Activated naive CD4-positive, alpha-beta T cell treated with anti-CD3 and anti-CD28 coated beads, Interleukin-2, amount 50 U/mL, for 24 hours (primary cell): ENCODE measurements at regions not wholly inside any gene's neighbourhood (a gene's known extent, or its start where the extent isn't known, plus 50 kb on each side); places are given as distances from the start of the nearest gene placed in this dataset.
"Not testable (repeated sequence)": the region's sequence is repeated elsewhere in the genome, so short reads cannot be mapped to it uniquely, and the experiment has no call there.

Source experiments
- H3K27ac Mint-ChIP-seq: one replicate; pipeline ENCODE4 v1.8.0; 2021; ENCODE audit warnings: mild to moderate bottlenecking, mixed read lengths
- H3K27me3 Mint-ChIP-seq: one replicate; pipeline ENCODE4 v1.8.0; 2021; ENCODE audit warnings: mixed read lengths
- H3K36me3 Mint-ChIP-seq: one replicate; pipeline ENCODE4 v1.8.0; 2021; ENCODE audit warnings: mixed read lengths
- H3K4me1 Mint-ChIP-seq: one replicate; pipeline ENCODE4 v1.8.0; 2021; ENCODE audit warnings: mixed read lengths
- H3K4me3 Mint-ChIP-seq: one replicate; pipeline ENCODE4 v1.8.0; 2021; ENCODE audit warnings: mild to moderate bottlenecking, mixed read lengths
- H3K9me3 Mint-ChIP-seq: one replicate; pipeline ENCODE4 v1.8.0; 2021; ENCODE audit warnings: mixed read lengths

DNA sequence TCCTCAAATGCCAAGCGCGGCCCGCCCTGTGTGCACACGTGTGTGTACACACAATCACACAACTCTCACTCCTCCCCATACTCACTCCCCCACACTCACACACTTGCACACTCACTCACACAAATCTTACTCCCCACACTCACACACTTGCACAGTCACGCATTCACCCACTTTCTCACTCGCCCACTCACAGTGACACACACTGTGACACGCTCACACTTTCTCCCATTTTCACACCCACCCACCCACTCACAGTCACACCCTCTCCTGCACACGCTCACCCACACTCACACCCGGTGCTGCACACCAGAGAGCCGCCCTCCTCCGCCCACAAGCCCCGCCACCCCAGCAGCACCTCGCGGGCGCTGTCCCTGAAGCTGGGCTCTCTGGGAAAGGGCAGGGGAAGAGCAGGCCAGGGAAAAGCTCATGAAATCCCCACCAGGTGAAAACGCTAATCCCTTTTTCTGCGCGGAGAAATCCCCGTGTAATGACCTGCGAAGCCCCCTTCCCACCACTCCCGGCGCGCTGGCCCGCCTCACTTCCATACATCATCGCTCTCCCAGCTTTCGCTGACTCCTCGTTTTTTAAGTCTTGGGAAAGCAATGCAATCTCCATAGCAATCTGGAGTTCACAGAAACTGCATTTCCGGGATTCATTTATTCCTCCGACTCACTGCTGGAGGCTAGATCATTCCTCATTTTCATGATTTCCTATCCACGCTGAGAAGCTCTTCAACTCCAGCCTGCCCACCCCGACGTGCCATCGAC is 211.6 kb upstream of the LRRC61 start:
- not testable (repeated sequence) for H3K36me3 Mint-ChIP-seq, H3K4me3 Mint-ChIP-seq

DNA sequence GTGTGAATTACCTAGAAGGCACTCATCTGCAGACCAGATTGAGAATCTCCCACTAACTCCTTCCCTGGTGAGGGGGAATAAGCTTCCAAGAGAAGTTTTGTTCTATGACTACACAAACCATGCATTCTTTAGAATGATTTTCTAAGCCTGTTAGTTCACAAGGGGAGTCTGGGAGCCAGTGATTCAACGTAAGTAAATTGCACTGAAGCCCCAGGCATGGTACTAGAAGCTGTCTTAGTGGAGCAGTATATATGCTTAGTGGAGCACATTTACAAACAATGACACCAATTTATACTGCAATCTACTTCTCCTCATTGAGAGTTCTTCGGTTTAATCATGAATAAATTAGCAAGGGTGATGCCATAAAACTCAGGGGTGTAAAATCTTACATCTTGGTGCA is 209.9 kb upstream of the LRRC61 start:
- not testable (repeated sequence) for H3K36me3 Mint-ChIP-seq, H3K27me3 Mint-ChIP-seq, H3K4me1 Mint-ChIP-seq, H3K9me3 Mint-ChIP-seq, H3K27ac Mint-ChIP-seq, H3K4me3 Mint-ChIP-seq

More for the DNA sequence above, 211.6 kb upstream of the LRRC61 start:
- H3K27ac Mint-ChIP-seq, H3K27me3 Mint-ChIP-seq, H3K9me3 Mint-ChIP-seq, H3K4me1 Mint-ChIP-seq: not testable (repeated sequence)

DNA sequence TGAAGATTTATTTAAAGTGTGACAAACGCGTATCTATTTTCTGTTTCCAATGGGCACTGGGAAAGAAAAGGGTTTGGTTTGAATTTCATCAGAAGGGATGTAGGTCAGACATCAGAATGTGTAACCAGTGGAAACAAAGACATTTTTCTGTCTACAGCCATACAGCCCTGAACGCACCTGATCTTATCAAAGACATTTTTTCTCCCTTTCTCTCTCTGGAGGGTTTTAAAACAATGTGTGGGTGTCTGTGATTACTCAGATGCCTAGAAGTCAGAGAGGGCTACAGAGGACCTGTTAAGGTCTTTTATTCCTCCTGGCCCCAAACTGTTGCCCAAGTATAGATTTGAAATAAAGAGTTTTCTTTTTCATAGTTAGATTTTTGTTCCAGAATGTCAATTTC is 208.6 kb upstream of the LRRC61 start:
- not testable (repeated sequence) for H3K4me1 Mint-ChIP-seq, H3K27me3 Mint-ChIP-seq, H3K9me3 Mint-ChIP-seq, H3K27ac Mint-ChIP-seq, H3K4me3 Mint-ChIP-seq, H3K36me3 Mint-ChIP-seq

DNA sequence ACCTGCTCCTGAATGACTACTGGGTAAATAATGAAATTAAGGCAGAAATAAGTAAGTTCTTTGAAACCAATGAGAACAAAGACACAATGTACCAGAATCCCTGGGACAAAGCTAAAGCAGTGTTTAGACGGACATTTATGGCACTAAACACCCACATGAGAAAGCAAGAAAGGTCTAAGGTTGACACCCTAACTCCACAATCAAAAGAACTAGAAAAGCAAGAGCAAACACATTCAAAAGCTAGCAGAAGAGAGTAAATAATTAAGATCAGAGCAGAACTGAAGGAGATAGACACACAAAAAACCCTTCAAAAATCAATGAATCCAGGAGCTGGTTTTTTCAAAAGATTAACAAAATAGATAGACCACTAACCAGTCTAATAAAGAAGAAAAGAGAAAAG is 203.2 kb upstream of the LRRC61 start:
- H3K4me1 Mint-ChIP-seq, result not testable (repeated sequence)

DNA sequence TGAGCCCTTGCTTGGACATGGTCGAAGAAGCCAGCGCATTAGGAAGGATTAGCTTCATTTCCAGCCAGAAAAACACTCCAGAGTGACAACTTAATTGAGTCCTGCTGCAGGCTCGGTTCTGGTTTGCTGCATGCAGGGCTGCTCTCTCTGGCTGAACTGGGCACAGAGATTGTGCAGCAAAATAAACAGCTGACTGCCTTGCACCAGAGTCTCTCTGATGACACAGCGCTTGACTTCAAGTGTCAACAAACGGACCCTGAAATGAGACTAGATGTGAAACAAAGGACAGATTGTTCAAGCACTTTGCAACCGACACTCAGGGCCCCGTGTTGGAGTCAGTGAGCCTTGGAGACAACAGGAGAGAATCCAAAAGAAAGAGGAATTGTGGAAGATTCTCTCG is 197.3 kb upstream of the LRRC61 start:
- H3K4me1 Mint-ChIP-seq, H3K4me3 Mint-ChIP-seq, H3K36me3 Mint-ChIP-seq, H3K27ac Mint-ChIP-seq, H3K9me3 Mint-ChIP-seq, H3K27me3 Mint-ChIP-seq: not testable (repeated sequence)

More for the DNA sequence above, 203.2 kb upstream of the LRRC61 start:
- H3K36me3 Mint-ChIP-seq, H3K4me3 Mint-ChIP-seq, H3K27ac Mint-ChIP-seq, H3K9me3 Mint-ChIP-seq, H3K27me3 Mint-ChIP-seq: not testable (repeated sequence)

DNA sequence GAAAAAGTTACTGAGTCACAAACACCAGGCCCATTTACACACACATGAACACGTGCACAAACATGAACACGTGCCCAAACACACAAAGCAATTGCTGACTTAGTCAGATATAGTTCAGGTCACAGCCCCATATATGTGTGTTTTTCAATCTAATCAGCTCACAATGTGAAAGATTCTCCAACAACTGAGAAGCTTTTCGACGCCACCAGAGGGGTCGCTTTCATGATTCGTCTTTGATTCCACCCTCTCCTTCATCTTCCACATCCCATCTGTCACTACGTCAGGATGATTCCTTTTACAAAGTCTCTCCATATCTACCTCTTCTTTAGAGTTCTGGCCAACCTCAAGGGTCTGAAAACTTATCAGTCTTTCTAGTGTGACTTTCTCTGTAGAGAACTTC is 188.7 kb upstream of the LRRC61 start:
- H3K27me3 Mint-ChIP-seq, H3K9me3 Mint-ChIP-seq, H3K27ac Mint-ChIP-seq, H3K36me3 Mint-ChIP-seq, H3K4me3 Mint-ChIP-seq, H3K4me1 Mint-ChIP-seq: not testable (repeated sequence)

DNA sequence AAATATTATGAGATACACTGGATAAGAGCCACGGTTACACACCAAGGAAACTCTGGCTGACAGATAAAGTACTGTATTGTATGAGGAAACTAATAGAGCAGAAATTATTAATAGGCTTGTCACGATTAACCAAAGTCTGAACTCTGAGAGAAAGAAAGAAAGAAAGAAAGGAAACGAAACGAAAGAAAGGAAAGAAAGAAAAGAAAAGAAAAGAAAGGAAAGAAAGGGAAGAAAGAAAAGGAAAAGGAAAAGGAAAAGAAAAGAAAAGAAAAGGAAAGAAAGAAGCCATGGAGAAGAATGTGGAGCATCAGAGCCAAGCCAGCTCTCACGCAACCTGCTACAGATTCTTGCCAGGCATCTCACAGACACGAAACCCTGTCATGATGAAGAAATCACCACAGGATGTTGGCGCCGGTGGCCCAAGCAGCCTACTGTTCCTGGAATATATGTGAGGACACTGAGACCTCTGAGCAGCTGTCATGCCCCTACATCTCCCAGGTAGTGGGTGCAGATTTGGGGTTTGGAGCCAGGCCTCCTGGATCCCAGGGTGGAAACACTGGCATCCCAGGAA is 187.4 kb upstream of the LRRC61 start:
- not testable (repeated sequence) for H3K4me3 Mint-ChIP-seq, H3K36me3 Mint-ChIP-seq, H3K27ac Mint-ChIP-seq, H3K4me1 Mint-ChIP-seq, H3K9me3 Mint-ChIP-seq, H3K27me3 Mint-ChIP-seq

DNA sequence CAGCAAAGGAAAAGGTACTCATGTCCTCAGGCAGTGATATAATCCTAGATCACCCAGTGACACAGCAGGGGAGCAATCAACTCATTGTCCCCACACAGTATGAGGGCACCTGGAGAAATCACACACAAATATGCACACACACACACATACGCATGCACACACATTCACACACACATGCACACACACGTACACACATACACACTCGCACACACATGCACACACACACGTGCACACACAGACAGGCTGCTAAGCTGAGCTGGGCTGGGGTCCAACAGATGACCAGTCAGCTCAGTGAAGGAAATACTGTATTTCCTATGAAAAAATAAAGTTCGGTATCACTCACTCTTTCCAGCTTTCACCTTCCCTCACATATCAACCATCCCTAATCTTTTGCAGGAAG is 183.3 kb upstream of the LRRC61 start:
- not testable (repeated sequence) for H3K27ac Mint-ChIP-seq, H3K9me3 Mint-ChIP-seq, H3K4me3 Mint-ChIP-seq, H3K36me3 Mint-ChIP-seq, H3K4me1 Mint-ChIP-seq, H3K27me3 Mint-ChIP-seq

DNA sequence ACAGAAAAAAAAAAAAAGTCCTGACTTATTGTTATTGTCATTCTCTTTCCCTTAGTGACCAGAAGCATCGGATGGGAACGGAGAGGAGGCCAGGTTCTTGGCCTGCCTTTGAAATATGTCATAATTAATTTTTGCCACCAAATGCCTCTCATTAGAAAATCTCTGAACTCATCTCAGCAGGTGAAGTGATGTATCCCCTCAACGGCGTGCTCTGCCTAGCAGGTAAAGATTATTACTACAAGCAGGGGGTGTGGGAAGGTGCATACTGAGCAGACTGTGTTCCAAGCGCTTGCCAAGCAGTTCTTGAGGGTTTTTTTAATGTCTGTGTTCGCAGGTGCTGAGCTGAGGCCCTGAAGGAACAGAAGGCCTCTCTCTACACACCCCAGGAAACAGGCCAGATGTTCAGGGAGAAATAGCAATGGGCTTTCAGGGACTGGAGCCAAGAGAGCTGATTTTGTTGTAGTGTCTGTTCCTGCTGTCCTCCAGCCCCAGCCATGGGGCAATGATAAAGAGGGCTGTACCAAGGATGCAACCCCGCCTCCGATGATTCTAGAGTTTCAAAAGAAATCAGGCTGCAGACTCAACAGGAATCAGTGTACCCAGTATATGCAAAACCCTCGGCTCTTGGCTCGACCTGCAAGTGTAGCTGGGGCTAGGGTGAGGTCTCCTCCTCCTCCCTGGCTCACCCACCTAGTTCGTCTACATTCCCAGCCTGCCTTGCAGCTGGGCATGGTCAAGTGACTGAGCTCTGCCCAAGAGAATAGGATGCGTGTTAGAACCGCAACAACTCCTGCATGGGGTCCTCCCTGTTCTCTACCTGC is 181.4 kb upstream of the LRRC61 start:
- not testable (repeated sequence) for H3K4me3 Mint-ChIP-seq, H3K4me1 Mint-ChIP-seq, H3K27me3 Mint-ChIP-seq, H3K36me3 Mint-ChIP-seq, H3K9me3 Mint-ChIP-seq, H3K27ac Mint-ChIP-seq

DNA sequence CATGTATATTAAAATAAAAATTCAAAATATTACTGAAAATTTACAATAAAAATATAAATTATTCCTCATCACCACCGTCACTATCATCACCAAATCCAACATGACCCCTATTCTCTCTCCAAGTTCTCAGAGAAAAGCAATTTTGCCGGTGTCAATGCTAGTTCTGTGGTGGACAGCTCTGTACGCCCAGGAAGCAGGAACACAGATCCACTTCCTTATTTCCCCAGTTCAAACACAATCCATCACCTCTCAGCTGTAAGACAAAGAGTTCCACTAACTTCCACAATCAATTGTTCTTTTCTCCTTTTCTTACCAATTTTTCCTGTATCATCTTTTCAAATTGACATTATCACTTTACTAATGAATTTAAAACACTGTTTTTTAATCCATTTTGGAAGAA is 177.0 kb upstream of the LRRC61 start:
- not testable (repeated sequence) for H3K27me3 Mint-ChIP-seq, H3K4me1 Mint-ChIP-seq, H3K27ac Mint-ChIP-seq, H3K4me3 Mint-ChIP-seq, H3K9me3 Mint-ChIP-seq, H3K36me3 Mint-ChIP-seq

DNA sequence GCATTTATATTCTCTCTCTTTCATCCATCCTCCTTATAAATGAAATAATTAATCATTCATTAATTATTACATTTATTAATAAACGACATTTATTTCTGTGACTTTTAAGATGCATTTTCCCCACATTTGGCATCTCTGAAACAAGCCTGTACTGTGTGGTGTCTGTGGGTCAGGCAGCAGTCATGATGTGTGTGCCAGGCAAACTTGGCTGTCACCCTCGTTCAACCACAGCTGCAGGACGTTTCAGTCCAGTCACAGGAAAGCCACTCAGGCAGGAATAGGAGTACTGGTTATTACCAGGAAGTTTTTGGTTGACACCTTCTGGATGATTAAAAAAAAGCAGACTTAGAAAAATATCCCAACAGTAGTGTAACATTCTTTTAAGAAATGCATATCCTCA is 175.6 kb upstream of the LRRC61 start:
- not testable (repeated sequence) for H3K4me3 Mint-ChIP-seq, H3K27me3 Mint-ChIP-seq, H3K4me1 Mint-ChIP-seq, H3K9me3 Mint-ChIP-seq, H3K36me3 Mint-ChIP-seq, H3K27ac Mint-ChIP-seq

DNA sequence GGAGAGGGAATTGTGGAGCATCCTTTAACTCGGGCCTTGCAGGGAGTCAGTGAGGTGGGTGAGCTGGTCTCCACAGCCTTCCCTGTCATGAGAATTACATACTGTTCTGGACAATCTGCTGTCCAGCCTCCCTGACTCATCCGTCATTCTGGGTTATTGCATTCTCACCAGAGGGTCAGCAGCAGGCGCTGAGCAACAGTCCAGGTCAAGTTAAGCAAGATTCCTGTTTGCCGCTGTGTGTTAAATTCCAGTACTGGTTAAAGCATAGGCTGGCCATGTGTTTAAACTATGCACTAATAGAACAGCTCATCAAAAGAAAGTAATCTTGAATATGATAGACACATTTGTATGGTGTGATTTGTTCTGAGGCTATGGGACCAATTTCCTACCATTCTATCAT is 167.1 kb upstream of the LRRC61 start:
- H3K9me3 Mint-ChIP-seq, H3K36me3 Mint-ChIP-seq, H3K27me3 Mint-ChIP-seq, H3K27ac Mint-ChIP-seq, H3K4me1 Mint-ChIP-seq, H3K4me3 Mint-ChIP-seq: not testable (repeated sequence)

DNA sequence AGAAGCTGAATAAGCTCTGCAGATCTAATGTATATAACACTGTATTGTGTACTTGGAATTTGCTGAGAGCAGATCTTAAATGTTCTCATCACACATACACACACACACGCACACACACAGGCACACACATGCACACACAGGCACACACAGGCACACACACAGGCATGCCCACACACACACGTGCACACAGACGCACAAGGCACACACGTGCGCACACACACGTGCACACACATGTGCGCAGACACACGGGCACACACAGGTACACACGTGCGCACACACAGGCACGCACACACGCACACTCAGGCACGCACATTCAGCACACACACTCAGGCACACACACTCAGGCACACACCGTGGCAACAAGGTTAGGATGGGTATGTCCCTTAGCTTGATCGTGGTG is 164.5 kb upstream of the LRRC61 start:
- H3K27ac Mint-ChIP-seq, H3K36me3 Mint-ChIP-seq, H3K9me3 Mint-ChIP-seq, H3K27me3 Mint-ChIP-seq, H3K4me1 Mint-ChIP-seq, H3K4me3 Mint-ChIP-seq: not testable (repeated sequence)

DNA sequence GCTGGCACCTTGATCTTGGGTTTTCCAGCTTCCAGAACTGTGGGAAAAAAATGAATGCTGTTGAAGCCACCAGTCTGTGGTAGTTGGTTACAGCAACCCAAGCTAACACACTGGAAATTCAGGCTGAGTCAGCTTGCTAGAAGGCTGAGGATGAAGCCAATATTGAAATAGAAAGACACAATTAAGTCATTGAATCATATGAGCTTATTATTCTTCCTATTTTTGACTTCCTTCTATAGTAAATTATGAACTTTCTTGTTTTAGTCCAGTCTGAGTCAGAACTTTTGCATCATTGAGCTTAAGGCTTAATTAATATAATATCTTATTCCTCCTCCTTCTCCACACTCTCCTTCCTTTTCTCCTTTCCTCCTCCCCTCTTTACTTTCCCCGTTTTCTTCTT is 153.6 kb upstream of the LRRC61 start:
- not testable (repeated sequence) for H3K4me1 Mint-ChIP-seq, H3K4me3 Mint-ChIP-seq, H3K9me3 Mint-ChIP-seq, H3K27me3 Mint-ChIP-seq, H3K36me3 Mint-ChIP-seq, H3K27ac Mint-ChIP-seq

DNA sequence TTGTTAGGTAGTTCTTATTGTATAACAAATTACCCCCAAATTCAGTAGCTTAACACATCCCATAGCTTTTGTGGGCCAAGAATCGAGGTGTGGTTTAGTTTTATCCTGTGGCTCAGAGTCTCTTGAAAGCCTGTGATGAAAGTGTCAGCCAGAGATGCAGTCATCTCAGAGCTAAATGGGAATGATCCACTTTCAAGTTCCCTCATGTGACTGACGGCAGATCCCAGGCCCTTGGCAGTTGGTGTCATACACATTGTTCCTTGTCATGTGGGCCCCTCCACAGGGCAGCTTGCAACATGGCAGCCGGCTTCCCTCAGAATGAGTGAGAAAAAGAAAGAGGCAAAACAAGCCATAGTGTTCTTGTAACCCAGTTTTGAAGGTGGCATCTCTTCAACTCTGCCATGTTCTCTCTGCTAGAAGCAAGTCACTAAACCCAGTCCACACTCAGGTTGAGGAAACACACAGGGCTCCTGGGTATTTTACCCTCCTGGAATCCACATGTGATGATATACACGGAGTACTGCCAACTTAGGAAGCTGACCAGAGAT is 153.1 kb upstream of the LRRC61 start:
- not testable (repeated sequence) for H3K36me3 Mint-ChIP-seq, H3K9me3 Mint-ChIP-seq, H3K27ac Mint-ChIP-seq, H3K27me3 Mint-ChIP-seq, H3K4me1 Mint-ChIP-seq, H3K4me3 Mint-ChIP-seq

DNA sequence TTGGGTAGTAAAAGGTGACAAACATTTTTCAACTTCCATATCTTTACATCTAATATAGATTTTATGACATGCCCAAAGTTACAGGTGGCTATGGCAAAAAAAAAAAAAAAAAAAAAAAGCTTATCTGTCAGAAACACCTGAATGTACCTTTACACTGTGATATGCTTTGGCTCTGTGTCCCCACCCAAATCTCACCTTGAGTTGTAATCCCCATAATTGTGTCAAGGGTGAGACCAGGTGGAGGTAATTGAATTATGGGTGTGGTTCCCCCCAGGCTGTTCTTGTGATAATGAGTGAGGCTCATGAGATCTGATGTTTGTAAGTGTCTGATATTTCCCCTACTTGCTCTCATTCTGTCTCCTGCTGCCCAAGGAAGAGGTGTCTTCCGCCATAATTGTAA is 139.6 kb upstream of the LRRC61 start:
- H3K36me3 Mint-ChIP-seq, H3K4me1 Mint-ChIP-seq, H3K27me3 Mint-ChIP-seq, H3K9me3 Mint-ChIP-seq, H3K4me3 Mint-ChIP-seq, H3K27ac Mint-ChIP-seq: not testable (repeated sequence)

DNA sequence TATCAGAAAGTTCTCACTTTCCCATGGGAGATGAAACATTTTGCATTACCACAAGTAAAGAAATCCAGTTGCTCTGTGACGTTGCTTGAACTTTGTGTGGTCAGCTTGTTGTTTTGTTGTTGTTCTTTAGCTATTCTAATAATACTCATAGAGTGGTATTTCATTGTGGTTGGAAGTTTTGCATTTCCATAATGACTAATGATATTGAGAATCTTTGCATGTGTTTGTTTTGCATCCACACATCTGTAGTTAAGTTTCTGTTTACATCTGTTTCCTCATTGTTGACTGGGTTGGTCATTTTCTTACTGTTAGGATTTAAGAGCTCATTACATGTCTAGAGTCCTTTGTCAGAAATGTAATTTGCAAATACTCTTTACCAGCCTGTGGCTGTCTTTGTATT is 133.2 kb upstream of the LRRC61 start:
- not testable (repeated sequence) for H3K27ac Mint-ChIP-seq, H3K4me3 Mint-ChIP-seq, H3K27me3 Mint-ChIP-seq, H3K4me1 Mint-ChIP-seq, H3K9me3 Mint-ChIP-seq, H3K36me3 Mint-ChIP-seq
